Endothelial cell (in vitro differentiated cells): ENCODE measurements at regions not wholly inside any gene's neighbourhood (a gene's known extent, or its start where the extent isn't known, plus 50 kb on each side); places are given as distances from the start of the nearest gene placed in this dataset.

Experiments used
- DNase-seq: peaks from one replicate; pipeline ENCODE4 v3.0.0; 2021; ENCODE audit warnings: low spot score
- H3K27ac Mint-ChIP-seq: one replicate; pipeline ENCODE4 v1.8.0; 2021; ENCODE audit warnings: mixed read lengths, inconsistent platforms; ENCODE audit not compliant: unreplicated experiment
- H3K27me3 Mint-ChIP-seq: one replicate; pipeline ENCODE4 v1.8.0; 2021; ENCODE audit warnings: mild to moderate bottlenecking, moderate library complexity, mixed read lengths, inconsistent platforms; ENCODE audit not compliant: unreplicated experiment
- H3K36me3 Mint-ChIP-seq: one replicate; pipeline ENCODE4 v1.8.0; 2021; ENCODE audit warnings: mild to moderate bottlenecking, low read depth, mixed read lengths, inconsistent platforms; ENCODE audit not compliant: unreplicated experiment
- H3K4me1 Mint-ChIP-seq: one replicate; pipeline ENCODE4 v1.8.0; 2021; ENCODE audit warnings: mild to moderate bottlenecking, mixed read lengths, inconsistent platforms; ENCODE audit not compliant: unreplicated experiment
- H3K4me3 Mint-ChIP-seq: one replicate; pipeline ENCODE4 v1.8.0; 2021; ENCODE audit warnings: mild to moderate bottlenecking, mixed read lengths, inconsistent platforms; ENCODE audit not compliant: unreplicated experiment
- H3K9me3 Mint-ChIP-seq: one replicate; pipeline ENCODE4 v1.8.0; 2021; ENCODE audit warnings: mixed read lengths, inconsistent platforms; ENCODE audit not compliant: unreplicated experiment
- CTCF ChIP-seq: fragments of 200-600 bp; sonication (generic); IDR thresholded peaks from one replicate; pipeline ENCODE4 v1.5.0; 2021; ENCODE audit warnings: antibody characterized with exemption; ENCODE audit not compliant: unreplicated experiment

DNA sequence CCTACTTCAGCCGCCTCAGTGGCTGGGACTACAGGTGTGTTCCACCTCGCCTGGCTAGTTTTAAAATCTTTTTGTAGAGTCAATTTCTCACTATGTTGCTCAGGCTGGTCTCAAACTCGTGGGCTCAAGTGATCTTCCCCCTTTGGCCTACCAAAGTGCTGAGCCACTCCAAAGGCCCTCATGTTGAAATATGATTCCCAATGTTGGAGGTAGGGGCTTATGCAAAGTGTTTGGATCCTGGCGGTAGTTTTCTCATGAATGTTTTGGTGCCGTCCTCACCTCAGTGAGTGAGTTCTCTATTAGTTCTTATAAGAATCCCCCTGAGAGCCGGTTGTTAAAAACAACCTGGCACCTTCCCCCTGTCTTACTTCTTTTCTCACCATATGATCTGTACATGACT lies 784.6 kb downstream of the TMTC2 start:
- no peak for DNase-seq
- Mint-ChIP-seq H3K4me1 (no peaks in the 10 kb centered on the region), H3K9me3 (no peaks in the 10 kb centered on the region), H3K4me3 (no peak overlapping the region), H3K36me3 (no peaks in the 10 kb centered on the region), H3K27ac (no peak overlapping the region), H3K27me3 (peaks cover 2% of the 10 kb centered on the region)
- TF ChIP-seq CTCF = no peak

DNA sequence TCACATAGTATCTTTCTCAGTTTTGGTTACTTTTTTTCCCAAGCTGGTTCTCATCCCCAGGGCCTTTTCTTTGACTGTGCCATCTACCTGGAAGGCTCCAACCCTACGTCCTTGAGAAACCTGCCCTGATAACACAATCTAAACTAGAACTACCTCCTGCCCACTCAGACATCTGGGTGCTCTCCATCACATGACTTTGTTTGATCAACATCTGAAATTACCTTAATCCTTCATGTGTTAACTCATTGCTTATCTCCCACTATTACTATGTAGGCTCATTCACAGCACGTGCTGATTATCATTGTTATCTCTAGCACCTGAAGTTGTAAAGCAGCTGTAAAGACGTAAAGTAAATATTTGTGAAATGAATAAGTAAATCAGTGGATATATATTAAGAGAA lies 784.0 kb downstream of the TMTC2 start:
- peaks cover 2% of the 10 kb centered on the region for H3K27me3 Mint-ChIP-seq
- no peaks in the 10 kb centered on the region for H3K36me3 Mint-ChIP-seq
- no peak overlapping the region for H3K27ac Mint-ChIP-seq
- no peak for TF ChIP-seq CTCF
- H3K4me1 Mint-ChIP-seq = no peaks in the 10 kb centered on the region
- no peaks in the 10 kb centered on the region for H3K9me3 Mint-ChIP-seq
- no peak overlapping the region for H3K4me3 Mint-ChIP-seq
- DNase-seq = no peak

DNA sequence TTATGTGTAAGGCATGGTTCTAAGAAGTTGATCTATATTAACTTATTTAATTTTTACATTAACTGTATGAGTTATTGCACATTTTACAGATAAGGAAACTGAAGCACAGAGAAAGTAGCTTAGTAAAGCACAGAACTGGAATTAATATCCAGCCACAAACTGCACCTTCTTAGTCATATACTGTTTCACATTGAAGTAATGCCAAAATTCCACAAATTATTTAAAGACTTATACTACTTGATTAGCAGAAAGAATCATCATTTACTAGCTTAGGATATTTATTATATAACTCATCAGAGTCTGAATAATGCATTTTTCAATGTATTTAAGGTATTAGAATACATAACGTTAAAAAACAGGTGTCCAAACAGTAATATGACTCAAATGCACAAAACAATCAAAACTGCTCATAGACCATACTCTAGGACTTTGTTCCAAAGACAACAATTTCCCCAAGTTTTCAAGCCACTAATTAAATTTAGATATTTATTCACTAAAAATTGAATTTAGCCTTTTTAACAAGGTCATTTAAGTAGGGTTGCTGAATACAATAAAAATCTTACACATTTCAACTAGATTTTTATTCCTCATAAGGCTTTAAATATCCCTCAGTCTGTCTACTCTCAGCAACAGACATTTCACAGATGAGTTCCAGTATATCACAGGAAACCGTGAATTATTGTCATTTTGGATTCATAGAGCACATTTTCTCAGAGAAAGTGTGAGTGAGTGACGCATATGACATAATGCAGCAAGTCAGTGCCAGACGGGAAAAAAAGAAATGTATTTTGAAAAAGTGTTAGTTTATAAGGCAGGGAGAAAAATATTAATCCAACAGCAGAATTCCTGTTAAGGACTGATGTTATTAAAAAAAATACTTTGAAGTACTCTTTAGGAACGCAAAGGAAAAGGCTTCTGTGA lies 782.5 kb downstream of the TMTC2 start:
- no peaks in the 10 kb centered on the region for H3K4me1 Mint-ChIP-seq
- TF ChIP-seq CTCF = no peak

GRCh38 chr12:83465632-83466031 lies 778.9 kb downstream of the TMTC2 start:
- no peaks in the 10 kb centered on the region for H3K36me3 Mint-ChIP-seq
- DNase-seq = no peak
- no peaks in the 10 kb centered on the region for H3K4me1 Mint-ChIP-seq
- H3K27me3 Mint-ChIP-seq = no peaks in the 10 kb centered on the region
- H3K27ac Mint-ChIP-seq = no peak overlapping the region
- TF ChIP-seq CTCF = no peak
- H3K4me3 Mint-ChIP-seq = no peak overlapping the region
- H3K9me3 Mint-ChIP-seq = no peaks in the 10 kb centered on the region

More for the DNA sequence above, 782.5 kb downstream of the TMTC2 start:
- Mint-ChIP-seq H3K4me3 (no peak overlapping the region), H3K27ac (no peak overlapping the region), H3K9me3 (no peaks in the 10 kb centered on the region), H3K36me3 (no peaks in the 10 kb centered on the region), H3K27me3 (peaks cover 2% of the 10 kb centered on the region)
- DNase-seq = no peak

DNA sequence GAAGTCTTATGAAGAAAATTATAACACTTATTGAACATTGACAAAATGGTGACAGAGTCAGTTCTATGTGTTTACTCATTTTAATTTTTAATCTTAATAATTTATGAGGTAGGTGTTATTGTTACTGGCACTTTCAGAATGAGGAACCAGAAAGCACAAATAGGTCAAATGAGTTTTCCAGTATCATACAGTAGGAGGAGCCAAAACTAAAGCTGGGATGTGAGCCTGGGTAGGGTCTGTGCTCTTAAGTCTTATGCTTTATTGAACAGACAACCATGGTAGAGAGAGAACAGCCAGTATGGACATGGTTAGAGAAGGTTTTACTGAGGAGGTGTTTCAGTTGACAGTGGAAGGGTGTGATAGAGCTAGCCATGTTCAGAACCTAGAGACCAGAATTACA lies 775.7 kb downstream of the TMTC2 start:
- Mint-ChIP-seq H3K4me3 (no peak overlapping the region), H3K27me3 (no peaks in the 10 kb centered on the region), H3K9me3 (no peaks in the 10 kb centered on the region), H3K36me3 (no peaks in the 10 kb centered on the region), H3K4me1 (no peaks in the 10 kb centered on the region), H3K27ac (no peak overlapping the region)
- DNase-seq = no peak
- TF ChIP-seq CTCF = no peak
